ENCODE measurements at regions not wholly inside any gene's neighbourhood (a gene's known extent, or its start where the extent isn't known, plus 50 kb on each side); places are given as distances from the start of the nearest gene placed in this dataset.
"Not testable (repeated sequence)": the region's sequence is repeated elsewhere in the genome, so short reads cannot be mapped to it uniquely, and the experiment has no call there.

GRCh38 chr22:35178446-35178845 is 78.8 kb upstream of the HMGXB4 start:
- no peak for TF ChIP-seq CTCF (IDR thresholded peaks at IDR 0.05; ENCODE audit: low read depth, low read length, missing control alignments)
- in situ Hi-C loops (cut with HindIII; ENCODE audit: low sequenced_read_pairs), result no loop called here
- no peak overlapping the region for H3K4me3 ChIP-seq (ENCODE audit: low read depth, low read length)
- no peak for DNase-seq (ENCODE audit: low read depth)

DNA sequence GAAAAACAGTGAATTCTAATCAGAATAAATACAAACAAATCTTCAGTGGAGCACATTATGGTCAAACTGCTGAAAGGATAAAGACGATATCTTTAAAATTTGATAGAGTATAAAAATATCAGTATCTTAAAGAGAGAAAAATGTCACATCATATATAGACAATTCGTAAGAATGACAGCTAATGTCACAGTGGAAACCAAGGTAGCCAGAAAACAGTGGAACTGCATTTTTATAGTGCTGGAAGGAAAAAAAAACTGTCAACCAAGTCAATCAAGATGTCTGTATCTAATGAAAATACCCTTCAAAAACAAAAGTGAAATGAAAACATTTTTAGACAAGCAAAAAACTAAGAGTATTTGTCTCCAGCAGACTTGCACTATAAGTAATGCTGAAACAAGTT is 73.4 kb upstream of the HMGXB4 start:
- no peak overlapping the region for H3K4me3 ChIP-seq (ENCODE audit: low read depth, low read length)
- in situ Hi-C loops (cut with HindIII; ENCODE audit: low sequenced_read_pairs), result no loop called here
- TF ChIP-seq CTCF (IDR thresholded peaks at IDR 0.05; ENCODE audit: low read depth, low read length, missing control alignments), result no peak
- DNase-seq (ENCODE audit: low read depth), result no peak

- DNase-seq (ENCODE audit: low read depth), result no peak
- in situ Hi-C loops (cut with HindIII; ENCODE audit: low sequenced_read_pairs), result no loop called here
- TF ChIP-seq CTCF (IDR thresholded peaks at IDR 0.05; ENCODE audit: low read depth, low read length, missing control alignments), result no peak
- no peak overlapping the region for H3K4me3 ChIP-seq (ENCODE audit: low read depth, low read length)
Observed at GRCh38 chr22:35186492-35186891, 70.8 kb upstream of the HMGXB4 start.

DNA sequence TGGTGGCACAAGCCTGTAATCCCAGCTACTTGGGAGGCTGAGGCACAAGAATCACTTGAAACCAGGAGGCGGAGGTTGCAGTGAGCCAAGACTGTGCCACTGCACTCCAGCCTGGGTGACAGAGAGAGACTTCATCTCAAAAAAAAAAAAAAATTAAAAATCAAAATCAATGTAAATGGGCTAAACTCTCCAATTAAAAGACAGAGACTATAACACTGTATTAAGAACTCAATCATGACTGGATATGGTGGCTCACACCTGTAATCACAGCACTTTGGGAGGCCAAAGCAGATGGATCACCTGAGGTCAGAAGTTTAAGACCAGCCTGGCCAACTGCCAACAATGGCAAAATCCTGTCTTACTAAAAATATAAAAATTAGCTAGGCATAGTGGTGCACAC is 68.4 kb upstream of the HMGXB4 start:
- H3K4me3 ChIP-seq (ENCODE audit: low read depth, low read length); in situ Hi-C loops (cut with HindIII; ENCODE audit: low sequenced_read_pairs): not testable (repeated sequence)

GRCh38 chr22:35189559-35189958 is 67.7 kb upstream of the HMGXB4 start:
- no peak for DNase-seq (ENCODE audit: low read depth)
- no peak for TF ChIP-seq CTCF (IDR thresholded peaks at IDR 0.05; ENCODE audit: low read depth, low read length, missing control alignments)
- no peak overlapping the region for H3K4me3 ChIP-seq (ENCODE audit: low read depth, low read length)
- in situ Hi-C loops (cut with HindIII; ENCODE audit: low sequenced_read_pairs), result no loop called here

More for the DNA sequence above, 68.4 kb upstream of the HMGXB4 start:
- DNase-seq (ENCODE audit: low read depth), result not testable (repeated sequence)

DNA sequence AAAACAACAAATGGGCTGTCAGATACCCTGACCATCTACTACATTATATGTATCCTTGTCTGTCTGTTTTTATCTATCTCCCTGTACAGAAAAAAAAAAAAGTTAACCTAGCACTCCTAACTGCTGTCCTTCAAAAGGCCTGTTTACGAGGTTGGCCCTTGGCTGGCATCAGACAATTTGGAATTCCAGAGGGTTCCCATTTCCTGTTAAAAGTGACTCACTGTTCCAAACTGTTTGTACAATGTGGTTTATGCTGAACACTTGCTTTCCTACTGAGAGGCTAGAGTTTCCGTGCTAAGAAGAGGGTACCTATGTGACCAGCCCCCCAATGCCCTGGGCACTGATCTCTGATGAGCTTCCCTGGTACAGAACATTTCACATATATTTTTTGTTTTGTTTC is 65.9 kb upstream of the HMGXB4 start:
- in situ Hi-C loops (cut with HindIII; ENCODE audit: low sequenced_read_pairs), result no loop called here
- no peak for TF ChIP-seq CTCF (IDR thresholded peaks at IDR 0.05; ENCODE audit: low read depth, low read length, missing control alignments)
- peak; percentile 9 for DNase-seq (ENCODE audit: low read depth)
- no peak overlapping the region for H3K4me3 ChIP-seq (ENCODE audit: low read depth, low read length)

GRCh38 chr22:35192129-35192918 is 65.0 kb upstream of the HMGXB4 start:
- no peak for TF ChIP-seq CTCF (IDR thresholded peaks at IDR 0.05; ENCODE audit: low read depth, low read length, missing control alignments)
- H3K4me3 ChIP-seq (ENCODE audit: low read depth, low read length), result no peak overlapping the region
- in situ Hi-C loops (cut with HindIII; ENCODE audit: low sequenced_read_pairs), result no loop called here
- no peak for DNase-seq (ENCODE audit: low read depth)

All from astrocyte of the cerebellum (primary cell).